Activated T-helper 17 cell treated with anti-CD3 and anti-CD28 coated beads, Interleukin-2, amount 50 U/mL, for 72 hours (primary cell): ENCODE measurements at regions not wholly inside any gene's neighbourhood (a gene's known extent, or its start where the extent isn't known, plus 50 kb on each side); places are given as distances from the start of the nearest gene placed in this dataset.
A peak's percentile ranks its signal among the peaks of the same experiment; 100 is the strongest.

Experiments
- ATAC-seq: fragments of 150-1000 bp; cut with Tn5 transposase; replicated peaks from 2 replicates; pipeline ENCODE4 v1.10.0; 2021; ENCODE audit warnings: mild to moderate bottlenecking, moderate library complexity
- H3K27ac Mint-ChIP-seq: one replicate; pipeline ENCODE4 v1.8.0; 2022; ENCODE audit warnings: mixed read lengths
- H3K27me3 Mint-ChIP-seq: one replicate; pipeline ENCODE4 v1.8.0; 2022; ENCODE audit warnings: mixed read lengths
- H3K36me3 Mint-ChIP-seq: one replicate; pipeline ENCODE4 v1.8.0; 2022; ENCODE audit warnings: low read depth, mild to moderate bottlenecking, mixed read lengths
- H3K4me1 Mint-ChIP-seq: one replicate; pipeline ENCODE4 v1.8.0; 2022; ENCODE audit warnings: mixed read lengths
- H3K4me3 Mint-ChIP-seq: one replicate; pipeline ENCODE4 v1.8.0; 2022; ENCODE audit warnings: mild to moderate bottlenecking, mixed read lengths
- H3K9me3 Mint-ChIP-seq: one replicate; pipeline ENCODE4 v1.8.0; 2022; ENCODE audit warnings: mixed read lengths

DNA sequence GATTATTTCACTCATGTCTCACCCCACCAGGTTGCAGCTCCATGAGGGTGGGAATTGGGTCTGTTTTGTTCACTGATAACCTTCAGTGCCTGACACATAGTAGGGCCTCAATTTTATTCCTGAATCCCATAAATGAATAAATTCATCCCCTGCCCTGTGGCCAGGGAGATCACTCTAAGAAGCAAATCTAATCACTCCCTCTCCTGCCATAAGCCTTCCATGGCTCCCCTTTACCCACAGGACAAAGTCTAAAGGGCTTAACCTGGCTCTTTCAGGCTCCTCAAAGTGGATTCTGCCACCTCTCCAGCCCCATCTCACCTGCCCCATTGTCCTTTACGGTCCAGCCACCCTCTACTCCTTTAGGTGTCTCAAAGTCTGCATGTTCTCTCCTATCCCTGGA is 141.8 kb upstream of the PTPN1 start:
- Mint-ChIP-seq H3K4me1 (peaks cover 6% of the 10 kb centered on the region), H3K27me3 (no peaks in the 10 kb centered on the region), H3K9me3 (no peaks in the 10 kb centered on the region), H3K36me3 (no peaks in the 10 kb centered on the region), H3K27ac (no peak overlapping the region), H3K4me3 (no peak overlapping the region)
- no peak for ATAC-seq

DNA sequence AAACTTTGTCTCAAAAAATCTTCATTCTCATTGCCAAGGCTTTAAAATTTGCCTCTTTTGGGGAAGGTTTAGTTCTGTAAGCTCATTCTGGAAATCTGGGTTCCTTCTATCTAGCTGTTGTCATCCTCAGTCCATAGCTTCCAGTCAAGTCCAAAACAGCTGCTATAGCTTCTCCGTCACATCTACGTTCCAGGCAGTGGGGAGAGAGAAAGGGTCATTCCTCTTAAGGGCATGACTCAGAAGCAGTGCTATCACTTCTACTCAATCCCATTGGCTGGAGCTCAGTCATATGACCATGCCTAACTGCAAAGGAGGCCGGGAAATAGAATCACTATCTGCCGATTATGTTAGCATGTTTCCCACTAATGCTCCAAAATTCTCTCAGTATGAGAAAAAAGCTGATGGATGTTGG is 141.4 kb upstream of the PTPN1 start:
- ATAC-seq: no peak

DNA sequence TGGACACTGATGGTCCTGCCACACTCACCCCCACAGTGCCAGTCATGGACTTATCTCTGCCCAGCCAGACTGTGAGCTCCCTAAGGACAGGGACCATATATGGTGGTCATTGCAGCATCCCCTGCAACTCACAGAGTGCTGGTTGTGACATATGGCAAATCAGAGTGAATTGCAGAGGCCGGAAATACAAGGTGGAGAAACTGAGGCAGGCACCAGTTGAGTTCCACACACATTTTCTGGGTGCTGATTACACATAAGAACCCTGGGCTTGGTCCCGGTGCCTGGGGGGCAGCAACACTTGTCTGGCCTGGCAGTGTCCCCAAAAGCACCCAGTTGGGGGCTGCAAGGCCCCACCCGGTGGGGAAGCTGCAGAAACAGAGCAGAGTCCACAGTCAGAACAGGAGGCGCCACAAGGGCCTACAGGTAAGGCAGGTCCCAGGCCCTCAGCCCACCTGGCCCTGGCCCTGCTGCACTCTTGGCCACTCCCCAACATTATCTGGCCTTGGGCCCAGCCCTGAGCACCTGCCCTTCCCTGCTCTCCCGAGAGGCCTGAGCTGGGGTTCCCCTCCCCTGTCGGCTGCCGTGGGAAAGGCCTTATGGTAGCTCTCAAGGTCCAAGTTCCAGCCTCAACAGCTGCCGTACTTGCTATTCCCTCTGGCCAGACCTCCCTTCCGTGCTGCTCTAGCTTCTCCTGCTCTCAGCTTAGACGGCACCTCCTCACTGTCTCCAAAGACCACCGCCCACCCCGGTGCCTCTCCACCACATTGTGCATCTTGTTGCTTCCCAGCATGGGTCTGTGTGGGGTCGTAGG is 140.8 kb upstream of the PTPN1 start:
- Mint-ChIP-seq H3K27me3 (no peaks in the 10 kb centered on the region), H3K27ac (no peak overlapping the region), H3K4me1 (peaks cover 6% of the 10 kb centered on the region), H3K4me3 (no peak overlapping the region), H3K36me3 (no peaks in the 10 kb centered on the region), H3K9me3 (no peaks in the 10 kb centered on the region)
- no peak for ATAC-seq

More for the DNA sequence above, 141.4 kb upstream of the PTPN1 start:
- H3K27me3 Mint-ChIP-seq: no peaks in the 10 kb centered on the region
- H3K4me3 Mint-ChIP-seq: no peak overlapping the region
- peaks cover 6% of the 10 kb centered on the region for H3K4me1 Mint-ChIP-seq
- no peaks in the 10 kb centered on the region for H3K9me3 Mint-ChIP-seq
- H3K27ac Mint-ChIP-seq: no peak overlapping the region
- no peaks in the 10 kb centered on the region for H3K36me3 Mint-ChIP-seq

DNA sequence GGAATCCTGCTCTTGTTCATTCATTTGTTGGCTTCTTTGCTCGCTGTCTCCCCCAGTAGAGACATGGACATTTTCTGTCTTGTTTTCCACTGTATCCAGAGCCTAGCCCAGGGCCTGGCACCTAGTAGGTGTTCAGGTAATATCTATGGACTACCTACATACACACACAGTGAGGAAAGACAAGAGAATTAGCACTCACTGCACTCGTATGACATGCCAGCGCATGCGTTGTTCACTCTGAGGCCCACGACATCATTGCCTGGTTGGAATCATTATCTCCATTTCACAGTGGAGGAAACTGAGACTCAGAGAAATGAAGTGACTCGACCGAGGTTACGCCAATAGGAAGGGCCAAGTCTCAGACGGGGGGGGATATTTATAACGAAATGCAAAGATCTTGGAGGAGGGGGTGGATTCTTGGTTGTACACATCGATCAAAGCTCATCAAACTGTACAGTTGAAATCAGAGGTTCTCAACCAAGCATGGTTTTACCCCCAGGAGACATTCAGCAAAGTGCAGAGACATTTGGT is 140.1 kb upstream of the PTPN1 start:
- H3K27ac Mint-ChIP-seq: no peak overlapping the region
- H3K4me3 Mint-ChIP-seq: no peak overlapping the region
- H3K4me1 Mint-ChIP-seq: peaks cover 6% of the 10 kb centered on the region
- H3K36me3 Mint-ChIP-seq: no peaks in the 10 kb centered on the region
- no peaks in the 10 kb centered on the region for H3K9me3 Mint-ChIP-seq
- H3K27me3 Mint-ChIP-seq: no peaks in the 10 kb centered on the region
- no peak for ATAC-seq

DNA sequence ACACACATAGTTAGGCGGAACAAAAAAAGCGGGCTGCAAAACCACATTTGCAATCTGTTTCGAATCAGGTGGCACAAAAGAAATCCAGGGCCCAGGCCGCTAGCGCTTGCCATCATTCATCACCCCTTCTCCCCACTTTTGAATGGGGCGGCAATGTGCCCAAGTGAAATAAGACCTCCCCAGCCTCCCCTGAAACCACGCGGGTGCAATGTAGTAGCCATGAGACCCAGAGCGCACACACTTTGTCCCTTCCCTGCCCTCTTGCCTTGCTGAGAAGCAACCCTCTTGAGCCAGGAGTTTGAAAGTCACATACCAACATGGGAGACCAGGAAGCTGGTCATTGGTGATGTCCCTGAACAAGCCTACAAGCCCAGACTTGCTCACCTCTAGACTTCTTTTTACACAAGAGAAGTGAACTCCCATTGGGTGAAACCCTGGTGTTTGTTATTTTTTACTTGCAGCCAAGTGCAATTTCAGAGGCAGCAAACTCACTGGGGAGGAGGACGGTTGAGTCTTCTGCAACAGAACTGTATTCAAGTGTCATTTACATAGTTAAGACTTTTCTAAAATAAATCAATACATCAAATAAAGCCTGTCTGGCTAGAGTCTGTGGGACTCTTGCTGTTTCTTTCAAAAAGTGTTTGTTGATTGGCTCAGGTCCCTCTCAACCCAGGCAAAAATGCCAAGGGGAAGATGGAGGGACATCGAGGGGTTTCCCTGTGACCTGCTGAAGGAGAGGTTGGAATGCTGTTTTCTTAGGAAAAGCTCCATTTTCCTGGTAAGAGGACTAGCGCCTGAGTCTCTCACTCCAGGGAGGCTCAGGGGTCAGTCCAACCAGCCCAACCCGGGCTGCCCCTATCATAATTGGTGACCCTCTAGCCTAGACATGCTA is 138.1 kb upstream of the PTPN1 start:
- no peaks in the 10 kb centered on the region for H3K36me3 Mint-ChIP-seq

DNA sequence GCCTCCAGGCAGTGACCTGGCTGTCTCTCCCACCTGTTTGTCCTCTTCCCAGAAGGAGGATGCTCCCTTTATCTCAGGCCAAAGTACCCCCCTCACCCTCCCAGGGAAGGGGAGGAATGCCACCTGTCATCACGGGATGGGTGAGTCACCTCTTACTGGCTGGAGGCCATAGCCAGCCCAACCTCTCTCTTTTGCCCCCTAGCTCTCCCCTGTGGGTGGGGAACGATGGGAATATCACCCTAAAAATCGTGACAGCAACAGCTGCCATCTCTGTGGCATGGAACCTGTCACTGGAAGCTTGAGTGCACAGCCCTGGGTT is 137.5 kb upstream of the PTPN1 start:
- Mint-ChIP-seq H3K27ac (no peak overlapping the region), H3K9me3 (no peaks in the 10 kb centered on the region)

More for the DNA sequence above, 138.1 kb upstream of the PTPN1 start:
- Mint-ChIP-seq H3K27ac (no peak overlapping the region), H3K4me3 (no peak overlapping the region), H3K9me3 (no peaks in the 10 kb centered on the region), H3K4me1 (peaks cover 2% of the 10 kb centered on the region), H3K27me3 (no peaks in the 10 kb centered on the region)
- no peak for ATAC-seq

DNA sequence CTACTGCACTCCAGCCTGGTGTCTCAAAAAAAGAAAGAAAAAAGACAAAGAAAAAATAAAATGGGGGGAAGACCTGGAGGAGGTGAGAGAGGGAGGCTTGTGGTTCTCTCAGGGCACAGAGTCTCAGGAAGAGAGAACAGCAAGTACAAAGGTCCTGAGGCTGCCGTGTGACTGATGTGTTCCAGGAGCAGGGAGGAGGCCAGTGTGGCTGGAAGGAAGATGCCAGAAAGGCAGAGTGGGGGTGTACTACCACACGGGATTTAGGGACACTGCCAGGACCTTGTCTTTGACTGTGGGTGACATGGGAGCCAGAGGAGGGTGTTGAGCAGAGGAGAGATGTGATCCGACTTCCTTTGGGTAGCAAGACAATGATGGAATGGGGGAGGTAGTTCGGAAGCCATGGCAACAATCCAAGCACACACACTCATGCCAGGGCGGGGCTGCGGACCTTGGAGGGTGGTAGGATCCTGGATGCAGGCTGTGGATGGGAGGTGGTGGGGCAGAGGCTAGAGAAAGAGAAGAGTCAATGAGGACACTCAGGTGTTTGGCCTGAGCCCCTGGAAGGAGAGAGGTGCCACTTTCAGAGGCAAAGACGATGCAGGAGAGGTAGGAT is 136.4 kb upstream of the PTPN1 start:
- H3K4me1 Mint-ChIP-seq: peaks cover 6% of the 10 kb centered on the region
- no peaks in the 10 kb centered on the region for H3K36me3 Mint-ChIP-seq
- H3K27ac Mint-ChIP-seq: no peak overlapping the region
- no peaks in the 10 kb centered on the region for H3K27me3 Mint-ChIP-seq
- ATAC-seq: no peak
- H3K9me3 Mint-ChIP-seq: no peaks in the 10 kb centered on the region
- H3K4me3 Mint-ChIP-seq: no peak overlapping the region

More for the DNA sequence above, 137.5 kb upstream of the PTPN1 start:
- ATAC-seq: no peak
- Mint-ChIP-seq H3K4me3 (no peak overlapping the region), H3K36me3 (no peaks in the 10 kb centered on the region), H3K27me3 (no peaks in the 10 kb centered on the region), H3K4me1 (peaks cover 6% of the 10 kb centered on the region)

DNA sequence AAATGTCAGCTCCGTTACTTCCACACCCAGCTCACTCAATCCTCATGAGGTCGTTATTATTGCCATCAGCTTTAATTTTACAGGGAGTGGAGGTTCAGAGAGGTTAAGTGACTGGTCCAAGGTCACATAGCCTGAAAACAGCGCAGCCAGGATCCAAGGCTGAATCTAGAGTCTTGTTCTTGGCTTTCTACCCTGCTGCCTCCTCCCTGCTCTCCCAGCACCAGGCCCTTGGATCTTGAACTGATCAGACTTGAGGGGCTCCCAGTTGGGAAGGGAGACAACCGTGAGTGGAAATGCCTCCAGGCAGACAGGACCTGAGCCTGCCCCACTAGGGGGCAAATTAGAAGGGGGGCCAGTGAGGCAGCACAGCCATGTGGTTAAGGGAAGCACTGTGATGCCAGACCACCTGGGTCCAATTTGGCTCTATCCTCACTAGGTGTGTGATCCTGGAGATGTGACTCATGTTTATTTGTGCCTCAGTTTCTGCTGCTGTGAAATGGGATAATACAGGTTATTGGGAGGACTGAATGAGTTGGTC is 135.6 kb upstream of the PTPN1 start:
- Mint-ChIP-seq H3K27ac (no peak overlapping the region), H3K36me3 (no peaks in the 10 kb centered on the region), H3K9me3 (no peaks in the 10 kb centered on the region), H3K4me3 (no peak overlapping the region), H3K4me1 (peaks cover 6% of the 10 kb centered on the region), H3K27me3 (no peaks in the 10 kb centered on the region)
- ATAC-seq: no peak

DNA sequence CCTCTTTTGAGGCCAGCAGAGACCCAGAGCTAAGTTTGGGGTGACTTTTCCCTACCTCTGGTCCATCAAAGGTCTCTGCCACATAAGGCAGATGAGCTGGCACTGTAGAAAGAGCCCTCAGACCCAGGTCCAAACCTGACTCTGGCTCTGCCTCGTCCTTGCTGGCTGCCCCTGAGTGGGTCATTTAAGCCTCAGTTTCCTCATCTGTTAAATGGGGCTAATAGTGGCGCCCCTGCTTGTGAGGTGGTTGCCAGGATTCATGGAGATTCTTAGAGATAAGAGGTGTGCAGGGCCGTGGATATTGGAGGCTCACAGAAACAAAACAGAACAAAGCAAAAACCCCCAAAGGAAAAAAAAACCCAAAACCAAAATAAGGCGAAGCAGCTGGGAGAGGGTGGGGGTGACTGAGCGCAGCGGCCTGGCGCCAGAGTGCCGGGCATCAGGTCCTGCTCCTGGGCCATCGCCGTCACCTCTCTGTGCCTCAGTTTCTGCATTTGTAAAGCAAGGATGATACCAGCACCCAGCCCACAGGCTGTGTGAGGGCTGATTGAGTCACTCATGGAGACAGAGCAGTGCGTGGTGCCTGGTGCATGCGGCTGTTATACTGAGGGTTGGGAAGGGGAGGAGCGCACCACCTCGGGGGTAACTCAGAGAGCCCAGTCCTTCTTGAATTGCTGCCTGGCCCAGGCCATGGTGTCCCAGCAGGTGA is 133.8 kb upstream of the PTPN1 start:
- H3K27ac Mint-ChIP-seq: peak overlapping the region; percentile 59
- no peaks in the 10 kb centered on the region for H3K36me3 Mint-ChIP-seq
- H3K4me1 Mint-ChIP-seq: peaks cover 15% of the 10 kb centered on the region
- peak; percentile 49 for ATAC-seq
- no peaks in the 10 kb centered on the region for H3K9me3 Mint-ChIP-seq
- H3K27me3 Mint-ChIP-seq: no peaks in the 10 kb centered on the region
- peak overlapping the region; percentile 74 for H3K4me3 Mint-ChIP-seq

DNA sequence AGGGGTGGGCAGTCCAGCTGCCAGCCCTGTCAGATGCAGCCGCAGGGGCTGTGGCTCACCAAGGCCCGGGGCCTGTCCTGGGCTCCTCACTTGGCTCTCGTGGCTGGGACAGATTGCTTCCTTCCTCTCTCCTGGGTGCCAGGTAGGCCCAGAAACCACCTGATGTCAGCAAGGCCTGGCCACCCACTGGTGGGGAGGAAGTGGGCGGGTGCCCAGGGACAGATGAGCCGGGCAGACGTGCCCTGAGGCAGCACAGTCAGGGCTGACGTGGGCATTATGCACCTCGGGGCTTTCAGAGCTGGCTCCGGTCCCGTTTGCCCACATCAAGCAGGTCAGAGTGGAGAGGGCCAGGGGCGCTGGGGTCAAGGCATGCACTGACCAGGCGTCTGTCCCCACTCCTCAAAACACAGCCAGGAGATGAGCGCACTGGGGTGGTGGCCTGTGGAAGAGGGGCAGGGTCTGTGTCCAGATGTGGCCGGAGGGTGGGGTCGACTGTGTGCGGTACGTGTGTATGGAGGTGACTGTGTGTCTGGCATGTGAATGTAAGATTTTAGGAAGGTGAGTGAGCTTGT is 133.2 kb upstream of the PTPN1 start:
- peaks cover 20% of the 10 kb centered on the region for H3K4me1 Mint-ChIP-seq
- H3K27ac Mint-ChIP-seq: peak overlapping the region; percentile 59
- no peaks in the 10 kb centered on the region for H3K36me3 Mint-ChIP-seq
- peak; percentile 93 for ATAC-seq
- peak overlapping the region; percentile 74 for H3K4me3 Mint-ChIP-seq
- no peaks in the 10 kb centered on the region for H3K9me3 Mint-ChIP-seq
- no peaks in the 10 kb centered on the region for H3K27me3 Mint-ChIP-seq

DNA sequence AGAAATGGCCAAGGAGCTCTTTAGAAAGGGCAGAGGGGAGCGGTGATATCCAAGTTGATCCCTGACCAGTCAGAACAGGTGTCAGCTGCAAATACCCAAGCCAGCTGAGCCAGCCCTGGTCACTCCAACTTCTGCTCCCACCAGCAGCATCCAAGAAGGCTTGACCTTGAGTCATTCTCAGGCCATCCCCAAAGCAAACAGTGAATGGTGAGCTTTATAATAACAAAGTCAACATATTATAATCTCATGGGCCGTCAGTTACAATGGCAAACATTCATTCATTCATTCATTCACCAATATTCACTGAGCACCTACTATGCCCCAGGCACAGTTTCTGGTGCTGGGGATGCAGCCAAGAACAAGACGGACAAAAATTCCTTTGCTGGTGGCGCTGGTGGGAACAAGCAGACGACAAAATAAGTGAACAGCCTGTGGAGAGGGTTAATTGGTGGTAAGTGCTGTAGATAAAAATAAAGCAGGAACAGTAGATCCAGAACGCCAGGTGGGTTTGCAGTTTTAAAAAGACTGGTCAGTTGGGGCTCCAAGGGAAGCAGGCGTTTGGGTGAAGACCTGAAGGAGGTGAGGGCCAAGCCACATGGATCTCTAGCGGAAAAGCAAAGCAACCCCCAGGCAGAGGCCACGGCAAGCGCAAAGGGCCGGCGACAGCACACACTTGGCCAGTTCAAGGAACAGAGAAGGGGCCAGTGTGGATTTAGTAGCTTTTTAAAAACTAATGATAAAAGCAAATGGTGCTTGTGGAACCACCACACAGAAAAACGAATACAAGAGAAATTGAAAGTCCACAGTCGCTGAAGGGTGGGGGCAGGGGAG is 131.8 kb upstream of the PTPN1 start:
- Mint-ChIP-seq H3K4me3 (no peak overlapping the region), H3K36me3 (no peaks in the 10 kb centered on the region), H3K27me3 (no peaks in the 10 kb centered on the region), H3K27ac (no peak overlapping the region), H3K9me3 (no peaks in the 10 kb centered on the region), H3K4me1 (peaks cover 25% of the 10 kb centered on the region)
- no peak for ATAC-seq

DNA sequence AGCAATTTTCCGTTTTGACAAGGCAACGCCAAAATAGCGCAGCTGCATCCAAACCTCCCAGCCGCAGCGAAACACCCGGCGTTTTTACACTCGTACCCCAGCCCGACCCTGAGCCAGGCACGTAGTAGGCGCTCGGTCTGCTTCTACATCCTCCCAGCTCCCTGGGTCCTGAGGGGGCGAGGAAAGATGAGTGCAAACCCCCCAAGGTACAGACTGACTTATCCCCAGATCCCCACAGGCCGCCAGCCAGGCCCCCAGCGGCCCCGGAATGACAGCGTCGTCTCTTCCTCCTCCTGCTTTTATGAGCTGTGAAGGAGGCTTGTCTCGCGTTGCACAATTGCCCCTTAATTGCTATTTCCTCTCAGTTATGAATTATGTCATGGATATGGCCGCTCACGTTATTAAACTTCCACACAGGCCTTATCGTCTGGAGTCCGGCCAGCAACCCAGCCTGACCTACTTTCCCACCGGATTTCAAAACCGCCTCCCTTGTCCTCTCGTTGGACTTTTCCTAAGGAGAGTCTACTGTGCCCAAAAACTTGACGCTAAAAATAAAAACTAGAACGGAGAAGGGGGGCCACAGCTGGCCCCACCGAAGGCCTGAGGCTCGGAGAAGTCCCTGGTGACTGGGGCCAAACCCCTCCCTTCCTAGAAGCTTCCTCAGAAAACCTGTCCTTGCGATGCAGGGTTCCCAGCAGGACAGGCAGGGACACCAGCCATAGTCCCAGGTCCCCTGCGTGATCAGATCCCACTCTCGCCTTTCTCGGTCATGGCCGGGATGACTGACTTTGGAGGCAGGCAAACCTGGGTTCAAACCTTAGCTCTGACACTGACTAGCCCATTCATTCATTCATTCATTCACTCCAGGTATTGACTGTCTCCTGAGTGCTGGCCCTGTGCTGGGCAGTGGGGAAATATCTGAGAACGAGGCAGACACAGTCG is 130.9 kb upstream of the PTPN1 start:
- no peaks in the 10 kb centered on the region for H3K9me3 Mint-ChIP-seq

More for the DNA sequence above, 130.9 kb upstream of the PTPN1 start:
- Mint-ChIP-seq H3K27me3 (no peaks in the 10 kb centered on the region), H3K4me3 (no peak overlapping the region), H3K27ac (peak overlapping the region; percentile 30), H3K4me1 (peaks cover 25% of the 10 kb centered on the region), H3K36me3 (no peaks in the 10 kb centered on the region)
- no peak for ATAC-seq
